Fibroblast of skin of right quadriceps (primary cell): ENCODE measurements at regions not wholly inside any gene's neighbourhood (a gene's known extent, or its start where the extent isn't known, plus 50 kb on each side); places are given as distances from the start of the nearest gene placed in this dataset.

Experiments used
- DNase-seq: peaks from one replicate; pipeline ENCODE4 v3.0.0-alpha.2; 2013

DNA sequence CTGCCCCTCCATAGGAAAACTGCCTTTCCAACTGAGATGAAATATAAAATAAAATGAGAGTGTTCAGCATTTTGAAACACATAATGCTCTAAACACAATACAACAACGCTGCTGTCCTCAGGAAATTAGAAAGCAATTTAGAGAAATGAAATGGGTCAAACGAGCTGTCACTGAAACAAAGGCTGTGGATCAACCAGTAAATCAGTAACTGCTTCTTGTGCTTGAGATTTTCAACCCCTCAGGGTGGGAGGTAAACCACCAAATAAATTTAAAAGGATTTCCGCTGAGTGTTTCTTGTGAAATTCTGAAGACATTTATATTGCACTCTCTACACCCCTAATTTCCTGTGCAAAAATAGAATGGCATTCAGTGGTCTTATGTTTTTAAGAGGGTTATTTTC is 657.1 kb upstream of the SEL1L start:
- DNase-seq: no peak

DNA sequence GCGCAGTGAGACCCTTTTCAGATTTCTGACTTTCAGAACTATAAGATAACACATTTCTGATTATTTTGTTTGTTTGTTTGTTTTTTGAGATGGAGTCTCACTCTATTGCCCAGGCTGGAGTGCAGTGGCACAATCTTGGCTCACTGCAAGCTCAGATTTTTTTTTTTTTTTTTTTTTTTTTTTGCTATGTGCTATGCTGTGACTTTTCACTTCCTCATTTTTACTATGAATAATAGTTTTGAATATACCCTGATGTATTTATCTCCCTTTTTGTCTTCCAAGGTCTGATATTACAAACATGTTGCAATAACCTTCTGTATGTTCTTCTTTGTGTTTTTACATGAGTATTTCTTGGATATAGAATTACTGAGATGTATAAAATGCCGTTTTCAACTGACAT is 658.7 kb upstream of the SEL1L start:
- DNase-seq: no peak

DNA sequence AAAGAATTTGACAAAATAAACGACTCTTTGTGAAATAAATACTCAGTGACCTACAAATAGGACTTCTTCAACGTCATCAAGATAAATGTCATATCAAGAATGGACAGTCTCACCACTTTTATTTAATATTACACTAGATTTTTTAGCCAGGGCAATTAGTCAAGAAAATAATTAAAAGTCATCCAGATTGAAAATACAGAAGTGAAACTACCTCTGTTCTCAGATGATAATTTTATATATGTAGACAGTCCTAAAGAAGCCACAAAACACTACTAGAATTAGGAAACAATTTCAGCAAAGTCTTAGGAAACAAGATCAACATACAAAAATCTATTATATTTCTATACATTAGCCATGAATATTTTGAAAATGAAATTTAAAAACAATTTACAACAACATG is 689.6 kb upstream of the SEL1L start:
- no peak for DNase-seq

DNA sequence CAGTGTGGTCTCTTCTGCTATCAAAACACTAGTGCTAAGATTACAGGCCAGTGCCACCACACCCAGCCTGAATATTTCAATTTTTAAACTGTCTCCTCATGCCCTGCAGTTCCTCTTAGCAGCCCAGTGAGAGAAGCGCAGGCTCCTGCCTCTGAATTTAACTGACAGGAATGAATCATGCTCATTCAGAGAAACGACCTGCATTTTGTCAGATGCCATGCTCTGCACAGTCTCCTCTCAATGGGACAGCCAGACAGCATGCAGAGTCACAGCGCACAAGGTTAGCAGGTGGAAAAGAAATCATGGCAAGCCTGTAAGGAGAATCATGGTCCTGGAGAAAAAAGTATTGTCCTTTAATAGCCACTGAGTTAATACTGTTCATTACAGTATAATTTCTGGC is 691.0 kb upstream of the SEL1L start:
- DNase-seq: no peak

DNA sequence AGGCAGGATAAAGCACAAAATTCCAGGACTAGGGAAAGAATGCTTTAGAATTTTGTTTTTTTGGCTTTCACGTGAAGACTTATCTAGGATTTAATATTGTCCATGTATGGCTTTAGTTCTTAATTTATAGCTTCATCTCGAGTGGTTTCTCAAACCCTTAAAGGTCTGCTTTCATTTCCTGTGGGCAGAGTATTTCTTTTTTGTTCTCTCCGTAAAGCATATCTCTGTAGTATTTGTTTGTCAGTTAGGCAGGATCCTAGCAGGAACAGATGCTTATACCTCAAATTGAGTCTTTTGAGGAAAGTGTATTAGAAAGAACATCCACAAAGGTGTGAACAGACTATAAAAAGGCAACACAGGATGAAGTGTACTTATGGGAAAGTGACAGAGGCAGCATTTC is 697.1 kb upstream of the SEL1L start:
- DNase-seq: no peak

DNA sequence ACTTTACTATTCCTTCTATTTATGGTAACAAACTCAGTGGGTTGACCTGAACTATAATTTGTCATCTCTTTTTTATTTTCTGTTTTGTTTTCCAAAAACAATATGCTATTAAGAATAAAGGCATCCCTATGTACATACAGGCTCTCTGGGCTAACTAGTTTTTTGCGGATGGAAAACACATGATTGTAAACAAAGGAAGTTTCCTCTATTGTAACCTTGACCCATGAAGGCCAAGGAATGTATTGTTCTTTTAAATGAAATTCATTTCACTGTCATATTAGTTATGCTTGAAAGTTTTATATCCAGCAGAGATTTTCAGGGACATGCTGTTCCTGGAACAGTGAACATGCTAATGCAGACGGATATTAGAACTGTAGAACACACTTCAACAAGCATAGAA is 705.0 kb upstream of the SEL1L start:
- DNase-seq: no peak

DNA sequence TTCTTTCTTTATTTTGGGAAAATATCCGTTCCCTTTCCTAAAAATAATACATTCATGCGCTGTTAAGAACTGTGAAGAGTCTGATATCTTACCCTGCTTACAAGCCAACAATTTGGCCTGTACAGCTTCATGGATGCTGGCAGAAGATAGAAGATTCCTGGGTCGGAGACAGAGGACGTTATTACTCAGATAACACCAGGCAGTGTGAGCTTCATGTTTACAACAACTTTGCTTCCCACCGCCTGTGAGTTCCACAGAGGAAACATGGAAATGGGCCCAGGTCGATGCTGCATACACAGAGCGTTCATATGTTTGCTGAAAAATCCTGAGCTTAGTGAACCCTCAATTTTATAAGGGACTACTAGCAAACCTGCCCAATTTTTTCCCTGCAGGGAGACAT is 705.6 kb upstream of the SEL1L start:
- no peak for DNase-seq

DNA sequence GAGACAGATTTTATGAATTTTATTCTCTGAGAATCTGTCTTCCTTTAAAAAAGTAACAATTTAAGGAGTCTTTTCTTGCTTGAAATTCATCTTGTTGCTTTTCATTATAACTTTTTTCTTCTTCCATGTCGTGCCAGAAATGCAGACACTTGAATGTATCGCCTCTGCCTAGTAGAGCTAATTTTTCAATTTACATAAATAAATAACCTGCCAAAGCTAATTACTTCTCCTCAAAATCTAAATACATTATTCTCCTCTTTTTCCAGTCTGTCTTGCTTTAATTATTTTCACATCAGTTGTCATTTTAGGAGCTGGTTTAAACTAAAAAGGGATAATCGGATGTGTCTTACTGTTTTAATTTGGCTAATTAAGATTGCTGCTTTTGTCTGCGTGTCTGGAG is 711.1 kb upstream of the SEL1L start:
- DNase-seq: no peak

DNA sequence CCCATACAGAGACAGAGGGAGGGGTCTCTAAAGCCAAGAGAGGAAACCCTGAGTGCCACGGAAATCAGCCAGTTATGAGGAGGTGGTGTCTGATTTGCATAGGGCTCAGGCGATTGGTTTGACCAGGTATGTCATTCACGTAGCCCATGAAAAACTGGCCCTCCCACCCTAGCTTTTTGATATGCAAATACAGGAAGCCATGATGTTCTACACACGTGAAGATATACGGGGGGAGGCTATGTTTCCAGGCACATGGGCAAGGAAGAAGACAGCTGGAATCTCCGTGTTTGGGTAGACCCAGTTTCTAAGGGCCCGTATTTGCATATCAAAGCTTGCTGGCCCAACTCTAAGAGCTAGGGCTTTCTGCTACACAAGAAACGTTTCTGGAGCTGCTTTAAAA is 717.8 kb upstream of the SEL1L start:
- no peak for DNase-seq

DNA sequence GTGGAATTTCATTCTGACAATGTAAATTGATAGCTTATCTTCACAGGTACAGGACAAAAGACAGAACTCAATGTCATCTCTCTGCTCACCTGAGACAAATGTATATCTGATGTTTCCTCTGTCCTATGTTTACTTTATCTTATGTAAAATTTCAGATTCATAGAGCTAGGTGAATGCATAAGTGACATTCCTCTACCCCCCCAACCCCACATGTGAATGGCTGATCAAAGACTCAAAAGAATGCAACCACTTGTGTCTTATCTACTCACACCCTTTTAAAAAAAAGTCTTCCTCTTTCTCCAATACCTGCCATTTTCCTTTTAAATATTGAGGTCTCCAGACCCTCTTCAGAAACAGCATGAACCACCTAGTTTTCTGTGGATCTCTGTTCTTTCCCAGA is 736.6 kb upstream of the SEL1L start:
- DNase-seq: no peak

DNA sequence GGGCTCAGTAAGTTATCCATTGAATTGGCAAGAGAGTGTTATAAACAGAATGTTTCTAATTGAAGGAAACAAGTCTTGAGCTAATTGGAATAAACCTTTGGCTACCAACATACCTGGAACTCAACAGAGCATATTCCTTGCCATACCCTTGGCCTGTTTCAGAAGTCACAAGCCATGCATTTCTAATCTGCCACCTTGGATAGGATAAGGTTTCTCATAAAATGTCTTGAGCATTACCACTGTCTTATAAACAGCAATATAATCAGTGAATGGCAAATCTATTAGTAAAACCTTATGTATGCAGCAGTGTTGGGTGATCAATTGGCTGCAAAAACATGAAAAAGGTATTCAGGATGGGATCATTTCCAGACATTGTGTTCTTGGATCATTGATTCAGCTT is 765.2 kb upstream of the SEL1L start:
- no peak for DNase-seq

DNA sequence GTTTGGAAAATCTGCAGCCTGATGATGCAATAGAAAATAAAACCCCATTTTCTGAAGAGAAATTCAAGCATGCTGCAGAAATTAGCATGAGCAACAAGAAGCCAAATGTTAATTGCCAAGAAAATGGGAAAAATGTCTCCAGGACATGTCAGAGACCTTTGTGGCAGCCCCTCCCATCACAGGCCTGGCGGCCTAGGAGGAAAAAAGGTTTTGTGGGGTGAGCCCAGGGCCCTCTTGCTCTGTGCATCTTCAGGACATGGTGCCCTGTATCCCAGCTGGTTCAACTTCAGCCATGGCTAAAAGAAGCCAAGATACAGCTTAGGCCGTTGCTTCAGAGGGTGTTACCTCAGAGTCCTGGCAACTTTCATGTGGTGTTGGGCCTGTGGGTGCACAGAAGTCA is 775.5 kb upstream of the SEL1L start:
- DNase-seq: no peak

DNA sequence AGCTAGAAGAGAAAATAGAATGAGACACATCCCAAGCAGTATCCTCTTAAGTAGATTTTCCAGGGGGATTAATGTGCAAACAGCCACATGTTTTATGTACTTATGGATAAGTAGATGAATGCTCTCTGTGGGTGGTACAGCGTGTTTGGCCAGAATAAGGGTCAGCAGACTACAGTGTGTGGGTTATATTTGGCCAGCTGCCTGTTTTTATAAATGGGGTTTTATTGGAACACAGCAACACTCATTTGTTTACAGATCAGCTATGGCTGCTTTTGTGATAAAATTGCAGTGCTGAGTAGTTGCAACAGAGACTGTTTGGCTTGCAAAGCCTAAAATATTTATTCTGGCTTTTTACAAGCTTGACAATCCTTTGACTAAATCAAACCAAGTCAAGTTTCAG is 780.2 kb upstream of the SEL1L start:
- no peak for DNase-seq

DNA sequence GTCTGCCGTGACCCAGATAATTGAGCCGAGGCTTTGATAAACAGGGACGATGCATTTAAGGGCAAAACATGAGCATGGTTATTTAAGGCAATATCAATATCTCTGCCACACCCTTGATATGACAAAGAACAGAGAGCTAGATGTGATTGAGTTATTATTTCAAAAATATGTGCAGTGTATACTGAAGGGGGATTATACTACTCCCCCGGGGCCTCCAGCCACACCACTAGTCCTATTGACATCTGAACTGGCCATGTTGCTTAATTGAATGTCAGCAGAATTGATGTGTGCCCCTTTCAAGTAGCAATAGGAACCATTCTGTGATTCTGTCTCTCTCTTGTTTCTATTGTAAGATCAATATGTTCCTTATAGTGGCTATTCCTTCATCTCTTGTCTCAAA is 794.8 kb upstream of the SEL1L start:
- no peak for DNase-seq

DNA sequence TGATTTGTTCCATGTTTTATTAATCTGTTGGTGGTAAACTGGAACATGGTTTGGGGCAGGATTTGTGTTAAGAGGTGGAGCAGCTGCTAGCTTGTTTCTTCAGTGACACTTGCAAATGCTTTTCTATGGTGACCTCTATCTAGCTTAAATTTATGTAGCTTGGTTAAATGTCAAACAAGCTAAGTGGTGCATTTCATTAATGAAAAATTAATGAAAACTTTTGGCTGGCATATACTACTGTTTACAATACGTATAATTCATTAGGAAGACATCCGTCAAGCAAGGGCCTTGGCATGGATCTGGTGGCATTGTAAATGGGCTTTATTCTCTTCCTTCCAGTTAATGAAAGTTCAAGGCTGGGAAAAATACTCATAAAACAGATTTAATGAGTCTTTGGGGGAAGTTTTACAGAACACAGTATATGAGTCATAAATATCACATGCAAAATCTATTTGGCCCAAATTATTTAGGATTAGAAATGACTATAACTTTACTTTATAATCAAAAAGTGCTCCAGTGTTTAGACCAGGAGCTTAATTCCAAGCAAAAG is 807.7 kb upstream of the SEL1L start:
- no peak for DNase-seq

DNA sequence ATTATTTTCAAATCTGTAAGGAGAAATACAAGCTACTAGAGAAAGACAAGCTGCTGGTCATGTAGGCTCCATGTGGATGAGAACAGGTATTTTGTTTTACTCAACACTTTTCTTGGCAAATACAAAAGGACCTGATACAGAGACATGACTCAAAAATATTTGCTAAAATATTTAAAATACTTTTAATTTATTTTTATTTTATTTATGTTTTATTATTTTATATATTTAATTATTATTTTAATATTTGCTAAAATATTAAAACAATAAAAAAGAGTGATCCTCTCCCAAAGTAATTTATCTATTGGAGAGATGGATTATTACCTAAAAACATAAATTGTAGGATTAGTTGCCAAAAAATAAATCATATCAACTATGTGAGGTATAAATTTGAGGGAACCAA is 808.9 kb upstream of the SEL1L start:
- DNase-seq: no peak

DNA sequence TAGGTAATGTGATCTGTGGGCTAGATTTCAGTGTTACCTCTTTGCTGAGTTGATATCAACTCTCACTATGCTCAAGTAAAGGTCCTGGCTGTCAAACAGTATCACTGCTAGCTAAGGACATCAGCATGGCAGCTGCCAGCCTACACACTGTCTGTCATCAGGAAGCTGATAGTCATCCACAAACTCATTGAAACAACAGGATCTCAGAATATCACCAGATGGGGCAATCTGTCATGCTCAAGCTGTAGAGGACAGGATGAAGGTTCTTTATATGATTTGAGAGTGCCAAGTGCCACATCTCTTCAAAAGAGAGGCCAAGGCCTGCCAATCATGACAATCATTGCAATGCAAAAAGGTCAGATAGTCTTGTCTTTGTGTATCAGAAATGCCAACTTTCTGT is 811.5 kb upstream of the SEL1L start:
- DNase-seq: no peak

DNA sequence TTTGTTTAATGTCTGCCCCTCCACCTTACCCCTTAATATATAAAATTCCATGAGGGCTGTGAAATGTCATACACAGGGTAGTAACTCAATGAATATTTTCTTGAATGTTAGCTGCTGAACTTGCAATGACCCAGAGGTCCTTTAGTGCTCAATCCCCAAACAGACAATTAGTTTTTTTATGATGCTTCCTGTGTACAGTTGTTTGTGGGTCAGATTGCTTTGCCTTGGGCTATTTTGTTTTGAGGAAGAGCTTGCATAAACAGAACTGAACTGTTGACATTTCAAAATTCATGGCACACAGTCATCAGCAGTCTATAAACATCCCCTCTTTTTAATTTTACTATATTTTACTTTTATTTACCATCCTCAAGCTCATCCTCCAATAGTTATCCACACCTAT is 820.5 kb upstream of the SEL1L start:
- no peak for DNase-seq

DNA sequence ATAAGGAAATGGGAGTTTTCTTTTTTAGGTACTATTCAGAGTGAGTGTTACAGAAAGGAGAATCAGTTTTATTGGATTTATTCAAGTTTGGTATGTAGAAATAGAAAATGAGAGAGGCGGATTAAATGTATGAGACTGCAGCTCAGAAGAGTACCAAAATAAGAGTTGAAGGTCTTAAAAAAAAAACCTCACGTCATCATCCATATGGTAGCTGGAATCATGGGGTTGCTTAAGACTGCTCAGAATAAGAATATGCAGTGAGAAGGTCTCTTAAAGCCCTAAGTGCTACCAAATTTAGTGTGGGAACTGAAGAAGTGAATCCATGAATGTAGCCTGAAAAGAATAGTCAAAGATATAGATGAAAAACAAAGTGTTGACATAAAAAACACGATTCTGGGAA is 825.5 kb upstream of the SEL1L start:
- no peak for DNase-seq

DNA sequence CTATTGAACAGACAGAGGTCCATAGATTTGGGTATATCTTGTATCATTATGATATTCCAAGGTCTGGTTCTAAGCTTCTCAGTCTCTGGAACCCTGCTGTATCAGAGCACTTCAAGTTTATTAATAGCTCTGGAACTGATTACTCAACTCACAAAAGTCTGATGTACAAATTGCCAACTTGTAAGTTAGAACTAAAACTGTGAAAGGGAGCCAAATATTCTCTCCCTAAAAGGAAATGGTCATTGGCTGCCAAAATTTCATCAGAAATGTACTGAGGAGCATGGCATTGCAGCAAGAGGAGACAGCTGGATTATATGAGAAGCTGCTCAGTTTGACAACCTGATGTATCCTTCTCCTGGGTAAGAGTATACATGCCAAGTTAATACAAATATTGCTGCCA is 828.8 kb upstream of the SEL1L start:
- DNase-seq: no peak

DNA sequence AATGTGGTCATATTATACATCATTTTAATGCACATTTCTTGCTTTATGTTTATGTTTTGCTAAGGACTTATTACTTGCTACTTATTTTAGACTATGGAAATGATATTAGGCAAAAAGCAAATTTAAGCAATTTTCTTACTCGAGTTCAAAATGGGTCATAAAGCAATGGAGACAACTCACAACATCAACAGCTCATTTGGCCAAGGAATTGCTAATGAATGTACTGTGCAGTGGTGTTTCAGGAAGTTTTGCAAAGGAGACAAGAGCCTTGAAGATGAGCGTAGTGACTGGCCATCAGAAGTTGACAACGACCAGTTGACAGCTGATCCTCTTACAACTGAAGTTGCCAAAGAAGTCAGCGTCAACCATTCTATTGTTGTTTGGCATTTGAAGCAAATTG is 831.8 kb upstream of the SEL1L start:
- no peak for DNase-seq

DNA sequence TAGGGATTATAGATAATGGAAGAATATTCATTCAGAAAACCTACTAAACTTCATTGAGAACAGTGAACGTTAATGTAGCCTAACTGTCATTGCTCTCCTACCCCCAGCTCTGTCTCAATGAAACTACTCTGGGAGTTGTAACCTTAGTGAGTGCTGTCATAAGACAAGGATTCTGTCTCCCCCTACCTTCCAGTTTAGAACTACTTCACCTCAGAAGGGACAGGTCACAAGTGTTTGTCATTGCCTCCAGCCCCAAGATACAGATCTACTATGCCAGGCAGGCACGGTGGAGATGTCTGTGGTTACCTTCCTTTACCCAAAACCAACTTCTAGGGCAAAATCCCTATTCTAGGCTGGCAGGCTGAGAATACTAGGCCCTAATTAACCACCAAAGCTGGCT is 833.1 kb upstream of the SEL1L start:
- no peak for DNase-seq

DNA sequence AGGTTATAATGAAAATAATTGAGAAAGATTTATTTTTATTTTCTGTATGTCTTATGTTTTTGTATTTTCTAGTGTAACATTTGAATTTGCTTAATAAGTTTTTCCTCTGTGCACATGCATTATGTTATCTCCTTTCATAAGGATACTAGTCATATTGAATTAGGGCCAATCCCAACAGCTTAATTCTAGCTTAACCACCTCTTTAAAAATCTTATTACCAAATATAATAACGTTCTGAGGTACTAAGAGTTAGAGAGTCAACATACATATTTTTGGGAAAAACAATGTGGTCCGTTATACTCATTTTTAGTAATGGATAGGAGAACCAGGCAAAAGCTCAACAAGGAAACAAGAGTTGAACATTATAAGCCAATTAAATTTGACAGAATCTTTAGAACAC is 845.6 kb upstream of the SEL1L start:
- DNase-seq: no peak

DNA sequence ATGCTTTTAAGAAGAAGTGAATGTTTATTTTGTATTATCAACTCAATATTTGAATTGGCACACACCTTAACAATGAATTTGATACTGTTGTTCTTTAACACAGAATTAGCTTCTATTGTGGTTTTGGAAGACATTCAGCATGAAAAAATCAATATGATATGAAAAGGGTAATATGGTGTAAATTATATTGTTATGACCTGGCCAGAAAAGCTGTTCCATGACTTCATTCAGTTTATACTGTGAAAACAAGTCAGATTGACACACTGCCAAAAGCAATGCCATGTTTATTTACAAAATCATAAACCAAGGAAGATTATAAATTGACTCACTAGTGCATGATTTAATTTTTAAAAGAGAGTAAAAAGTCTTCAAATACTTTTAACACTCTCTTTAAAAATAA is 851.4 kb upstream of the SEL1L start:
- DNase-seq: no peak

DNA sequence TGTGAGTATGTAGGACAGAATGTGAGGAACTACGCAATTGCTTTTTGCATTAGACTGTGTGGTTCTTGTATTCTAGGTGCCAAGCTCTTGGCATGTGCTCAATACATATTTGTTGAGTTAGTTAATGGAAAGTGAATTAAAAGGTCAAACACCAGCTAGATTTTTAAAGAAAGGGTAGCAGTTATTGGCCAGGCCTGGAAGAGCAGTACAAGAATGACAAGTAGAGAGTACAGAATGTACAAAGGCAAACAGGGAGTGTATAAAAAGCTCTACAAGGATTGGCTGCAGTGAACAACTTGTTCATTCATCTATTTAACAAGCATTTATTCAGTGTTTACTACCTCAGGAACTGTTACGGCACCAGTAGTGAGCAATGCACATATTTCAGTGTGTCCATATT is 854.0 kb upstream of the SEL1L start:
- no peak for DNase-seq

DNA sequence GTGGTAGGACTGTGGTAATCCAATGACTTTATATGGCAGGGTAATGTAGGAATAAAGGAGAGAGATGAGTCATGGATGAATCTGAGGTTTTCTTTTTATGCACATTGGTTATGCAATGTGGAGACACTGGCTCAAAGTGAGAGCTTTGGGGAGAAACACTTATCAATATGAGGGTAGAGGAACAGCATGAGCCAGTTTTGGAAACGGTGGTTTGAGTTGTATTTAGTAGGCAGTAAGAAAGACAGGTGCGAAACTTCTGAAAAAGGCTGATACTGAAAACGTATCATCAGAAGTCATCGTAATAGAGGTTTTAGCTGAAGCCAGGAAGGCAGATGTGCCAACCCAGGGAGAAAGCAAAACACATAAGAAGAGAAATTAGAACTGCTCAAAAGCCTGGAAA is 854.8 kb upstream of the SEL1L start:
- DNase-seq: peak; percentile 1
